Neutrophil (primary cell): ENCODE measurements at regions not wholly inside any gene's neighbourhood (a gene's known extent, or its start where the extent isn't known, plus 50 kb on each side); places are given as distances from the start of the nearest gene placed in this dataset.

Experiments
- H3K27ac ChIP-seq: fragments of 200-600 bp; sonication (generic); 2 replicates; pipeline ENCODE4 v1.5.1; 2016; ENCODE audit warnings: mild to moderate bottlenecking, moderate library complexity
- H3K27me3 ChIP-seq: fragments of 200-600 bp; sonication (generic); 2 replicates; pipeline ENCODE4 v1.6.0; 2016; ENCODE audit warnings: mild to moderate bottlenecking
- H3K36me3 ChIP-seq: fragments of 200-600 bp; sonication (generic); 2 replicates; pipeline ENCODE4 v1.5.1; 2017
- H3K4me1 ChIP-seq, 2 experiments: fragments of 200-600 bp in 1 of 2; sonication (generic) in 1 of 2; 1 replicate in 1 of 2; 2 replicates in 1 of 2; pipeline versions ENCODE4 v1.5.1 to v1.6.1; 2013 to 2016; ENCODE audit warnings: low read depth in 1 of 2, low read length in 1 of 2, mild to moderate bottlenecking in 1 of 2, moderate library complexity in 1 of 2; ENCODE audit not compliant: control insufficient read depth in 1 of 2, insufficient read depth in 1 of 2
- H3K4me3 ChIP-seq, 2 experiments: fragments of 200-600 bp in 1 of 2; sonication (generic) in 1 of 2; 1 replicate in 1 of 2; 2 replicates in 1 of 2; pipeline ENCODE4 v1.5.1; 2013 to 2016; ENCODE audit warnings: low read depth in 1 of 2, low read length in 1 of 2, mild to moderate bottlenecking in 1 of 2, moderate library complexity in 1 of 2
- H3K9me3 ChIP-seq: fragments of 200-600 bp; sonication (generic); 2 replicates; pipeline ENCODE4 v1.5.1; 2016
- TF ChIP-seq, protein P1 (sequence below): fragments of 200-600 bp; sonication (generic); IDR thresholded peaks from 2 replicates; pipeline ENCODE4 v1.5.1; 2016; ENCODE audit warnings: antibody characterized with exemption

DNA sequence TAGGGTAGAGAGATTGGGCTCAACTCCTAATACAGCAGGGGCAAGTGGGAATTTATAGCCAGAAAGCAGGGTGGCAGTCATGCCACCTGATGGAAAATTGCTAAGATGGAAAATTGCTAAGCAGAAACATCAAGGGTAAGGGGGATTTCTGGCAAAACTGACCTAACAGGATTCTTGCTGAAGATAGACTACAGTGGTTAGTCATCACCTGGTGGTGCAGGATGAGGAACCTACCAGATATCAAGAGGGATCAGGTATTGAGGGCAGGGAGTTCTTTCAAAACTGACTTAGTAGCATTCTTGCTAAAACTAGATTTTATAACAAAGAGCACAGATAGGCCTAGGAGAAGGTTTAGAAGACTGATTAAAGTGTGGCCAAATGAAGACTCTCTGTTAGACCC lies 292.9 kb downstream of the PLPP3 start:
- H3K9me3 ChIP-seq: no peaks in the 10 kb centered on the region
- H3K4me3 ChIP-seq: no peak overlapping the region
- H3K36me3 ChIP-seq: no peaks in the 10 kb centered on the region
- H3K27ac ChIP-seq: no peak overlapping the region
- no peaks in the 10 kb centered on the region for H3K27me3 ChIP-seq
- H3K4me1 ChIP-seq: peaks cover 0 to 3% of the 10 kb centered on the region in 2 experiments
- TF ChIP-seq, protein P1, sequence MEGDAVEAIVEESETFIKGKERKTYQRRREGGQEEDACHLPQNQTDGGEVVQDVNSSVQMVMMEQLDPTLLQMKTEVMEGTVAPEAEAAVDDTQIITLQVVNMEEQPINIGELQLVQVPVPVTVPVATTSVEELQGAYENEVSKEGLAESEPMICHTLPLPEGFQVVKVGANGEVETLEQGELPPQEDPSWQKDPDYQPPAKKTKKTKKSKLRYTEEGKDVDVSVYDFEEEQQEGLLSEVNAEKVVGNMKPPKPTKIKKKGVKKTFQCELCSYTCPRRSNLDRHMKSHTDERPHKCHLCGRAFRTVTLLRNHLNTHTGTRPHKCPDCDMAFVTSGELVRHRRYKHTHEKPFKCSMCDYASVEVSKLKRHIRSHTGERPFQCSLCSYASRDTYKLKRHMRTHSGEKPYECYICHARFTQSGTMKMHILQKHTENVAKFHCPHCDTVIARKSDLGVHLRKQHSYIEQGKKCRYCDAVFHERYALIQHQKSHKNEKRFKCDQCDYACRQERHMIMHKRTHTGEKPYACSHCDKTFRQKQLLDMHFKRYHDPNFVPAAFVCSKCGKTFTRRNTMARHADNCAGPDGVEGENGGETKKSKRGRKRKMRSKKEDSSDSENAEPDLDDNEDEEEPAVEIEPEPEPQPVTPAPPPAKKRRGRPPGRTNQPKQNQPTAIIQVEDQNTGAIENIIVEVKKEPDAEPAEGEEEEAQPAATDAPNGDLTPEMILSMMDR: no peak

DNA sequence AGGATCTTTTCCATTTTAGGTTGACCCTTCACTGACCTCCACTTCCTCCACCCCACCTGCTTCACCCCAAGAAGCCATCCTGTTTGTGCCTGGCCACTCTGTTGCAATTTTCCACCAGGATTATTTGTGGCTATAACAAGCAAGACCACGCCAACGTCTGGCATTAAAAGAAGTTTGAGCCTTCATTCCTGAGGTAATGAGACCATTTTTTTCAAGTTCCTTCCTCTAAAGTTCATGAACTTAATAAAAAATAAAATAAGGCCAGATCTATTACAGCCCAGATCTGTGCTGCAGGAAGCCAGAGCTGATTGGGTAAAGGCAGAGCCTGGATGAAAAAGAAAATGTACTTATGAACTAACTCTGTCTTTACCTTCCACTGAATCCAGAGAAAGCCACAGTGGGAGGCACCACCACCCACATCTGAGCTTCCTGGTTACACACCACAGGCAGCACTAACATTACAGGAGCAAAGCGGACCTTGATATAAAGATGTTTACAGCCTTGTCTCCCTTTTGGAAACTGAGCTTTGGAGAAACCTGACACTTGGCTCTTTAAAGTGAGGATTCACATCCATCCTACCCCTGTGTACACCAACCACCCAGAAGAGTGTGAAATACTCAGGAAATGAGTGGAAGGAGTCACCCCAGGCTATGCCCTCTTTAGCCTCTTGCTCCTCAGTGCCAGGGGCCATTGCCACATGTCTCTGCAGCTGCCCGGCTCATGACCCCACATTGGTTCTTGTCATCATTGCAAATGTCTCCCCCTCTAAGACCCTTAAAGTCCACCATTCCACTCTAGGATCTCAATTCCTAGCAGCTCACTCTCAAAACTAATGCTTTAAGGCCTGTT lies 293.6 kb downstream of the PLPP3 start:
- H3K27me3 ChIP-seq: no peaks in the 10 kb centered on the region

DNA sequence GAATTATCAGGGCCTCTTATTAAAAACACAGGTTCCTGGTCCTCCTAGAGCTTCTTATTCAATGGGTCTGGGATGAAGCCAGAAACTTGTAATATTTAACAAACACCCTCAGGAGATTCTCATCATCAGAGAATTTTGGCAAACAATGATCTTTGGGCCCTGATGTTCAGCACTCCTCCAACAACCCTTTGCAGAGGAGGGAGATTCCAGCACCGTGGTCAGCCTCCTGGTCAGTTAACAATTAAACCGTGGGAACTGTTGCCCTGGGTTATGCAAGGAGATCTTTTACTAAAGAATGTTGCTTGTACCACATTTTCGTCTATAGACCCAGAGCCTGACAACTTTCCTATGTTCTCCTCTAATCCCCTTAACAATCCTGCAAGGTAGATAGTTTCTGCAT lies 294.4 kb downstream of the PLPP3 start:
- no peaks in the 10 kb centered on the region for H3K27me3 ChIP-seq
- no peak overlapping the region for H3K4me3 ChIP-seq
- no peaks in the 10 kb centered on the region for H3K36me3 ChIP-seq
- TF ChIP-seq, protein P1: no peak
- no peaks in the 10 kb centered on the region for H3K9me3 ChIP-seq
- no peak overlapping the region for H3K27ac ChIP-seq
- peaks cover 0 to 3% of the 10 kb centered on the region in 2 experiments for H3K4me1 ChIP-seq

More for the DNA sequence above, 293.6 kb downstream of the PLPP3 start:
- H3K36me3 ChIP-seq: no peaks in the 10 kb centered on the region
- H3K4me3 ChIP-seq: no peak overlapping the region
- H3K27ac ChIP-seq: no peak overlapping the region
- H3K9me3 ChIP-seq: no peaks in the 10 kb centered on the region
- peaks cover 0 to 3% of the 10 kb centered on the region in 2 experiments for H3K4me1 ChIP-seq
- TF ChIP-seq, protein P1: no peak

DNA sequence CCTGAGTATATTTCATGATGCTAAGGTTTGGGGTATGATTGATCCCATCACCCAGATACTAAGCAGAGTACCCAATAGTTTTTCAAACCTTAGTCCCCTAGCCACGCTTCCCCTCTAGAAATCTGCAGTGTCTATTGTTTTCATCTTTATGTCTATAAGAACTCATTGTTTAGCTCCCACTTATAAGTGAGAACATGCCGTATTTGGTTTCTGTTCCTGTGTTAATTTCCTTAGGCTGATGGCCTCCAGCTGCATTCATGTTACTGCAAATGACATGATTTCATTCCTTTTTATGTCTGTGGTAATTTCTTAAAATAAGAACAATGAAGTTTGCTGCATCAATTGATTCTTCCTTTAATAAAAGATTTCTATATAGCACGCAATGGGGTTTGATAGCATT lies 301.3 kb downstream of the PLPP3 start:
- Histone ChIP-seq H3K27ac (no peak overlapping the region), H3K36me3 (no peaks in the 10 kb centered on the region), H3K4me1 (no peaks in the 10 kb centered on the region), H3K9me3 (no peaks in the 10 kb centered on the region), H3K4me3 (no peak overlapping the region), H3K27me3 (no peaks in the 10 kb centered on the region)
- TF ChIP-seq, protein P1: no peak

DNA sequence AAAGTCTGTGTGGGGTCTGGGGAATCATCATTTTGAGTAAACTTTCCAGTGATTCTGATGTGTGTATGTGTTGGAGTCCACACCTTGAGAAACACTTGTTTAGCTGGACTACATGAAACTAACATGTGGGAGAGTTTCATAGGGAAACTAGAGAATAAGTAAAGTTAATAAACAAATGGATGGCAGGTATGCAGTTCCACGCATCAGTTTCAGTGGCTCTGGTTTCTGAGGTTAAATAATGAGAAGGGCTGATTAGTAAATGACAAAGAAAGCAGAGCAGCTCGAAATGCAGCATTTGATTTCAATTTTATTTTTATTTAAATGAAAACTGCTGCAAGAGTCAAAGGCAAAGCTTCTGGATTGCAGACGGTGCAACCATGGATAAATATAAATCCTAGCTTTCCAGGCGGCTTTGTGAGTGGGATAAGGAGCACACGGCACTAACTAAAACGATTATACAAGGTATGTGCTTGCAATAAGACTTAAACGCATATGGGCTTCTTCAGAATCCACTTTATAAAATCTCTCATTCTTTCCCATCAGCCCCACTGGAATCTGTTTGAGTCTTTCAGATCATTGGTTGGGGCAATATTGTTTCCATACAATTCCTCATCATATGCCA lies 310.7 kb downstream of the PLPP3 start:
- Histone ChIP-seq H3K4me1 (no peaks in the 10 kb centered on the region), H3K4me3 (no peak overlapping the region), H3K36me3 (no peaks in the 10 kb centered on the region), H3K9me3 (no peaks in the 10 kb centered on the region), H3K27ac (no peak overlapping the region), H3K27me3 (peaks cover 19% of the 10 kb centered on the region)
- TF ChIP-seq, protein P1: no peak
